MG63 (cell line): ENCODE measurements at regions not wholly inside any gene's neighbourhood (a gene's known extent, or its start where the extent isn't known, plus 50 kb on each side); places are given as distances from the start of the nearest gene placed in this dataset.
A peak's percentile ranks its signal among the peaks of the same experiment; 100 is the strongest.

Source experiments
- DNase-seq: peaks from one replicate; pipeline ENCODE4 v3.0.0-alpha.2; 2020
- H3K27me3 ChIP-seq: fragments of 250-450 bp; sonication (Bioruptor Pico); 2 replicates; pipeline ENCODE4 v1.5.1; 2020; ENCODE audit warnings: mild to moderate bottlenecking, moderate library complexity
- H3K36me3 ChIP-seq: fragments of 250-450 bp; sonication (Bioruptor Pico); 2 replicates; pipeline ENCODE4 v1.5.1; 2020; ENCODE audit warnings: mild to moderate bottlenecking, moderate library complexity
- H3K4me3 ChIP-seq: fragments of 250-450 bp; sonication (Bioruptor Pico); 2 replicates; pipeline ENCODE4 v1.5.1; 2020; ENCODE audit warnings: mild to moderate bottlenecking, moderate library complexity
- H3K9me3 ChIP-seq: fragments of 250-450 bp; sonication (Bioruptor Pico); 2 replicates; pipeline ENCODE4 v1.5.1; 2020; ENCODE audit warnings: mild to moderate bottlenecking, moderate library complexity

DNA sequence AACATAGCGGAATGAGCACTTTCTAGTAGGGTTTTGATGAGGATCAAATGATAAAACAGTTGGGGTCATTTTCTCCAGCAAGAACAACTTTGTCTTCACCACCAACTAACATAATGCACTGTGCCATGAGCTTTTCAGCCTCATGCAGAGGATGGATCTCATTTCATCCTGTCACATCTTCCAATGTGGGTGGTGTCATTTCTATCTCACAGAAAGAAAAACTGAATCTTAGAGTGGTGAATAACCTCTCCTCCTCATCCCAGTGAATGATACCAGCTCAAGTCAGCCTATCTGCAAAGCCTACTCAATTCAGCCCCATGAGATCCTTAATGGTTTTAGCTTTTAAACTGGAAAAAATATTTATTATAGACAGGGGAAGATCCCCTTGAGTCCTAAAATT lies 1147.2 kb downstream of the VRK1 start:
- H3K27me3 ChIP-seq = no peaks in the 10 kb centered on the region
- DNase-seq = no peak
- no peaks in the 10 kb centered on the region for H3K9me3 ChIP-seq
- H3K4me3 ChIP-seq = no peak overlapping the region
- no peaks in the 10 kb centered on the region for H3K36me3 ChIP-seq

DNA sequence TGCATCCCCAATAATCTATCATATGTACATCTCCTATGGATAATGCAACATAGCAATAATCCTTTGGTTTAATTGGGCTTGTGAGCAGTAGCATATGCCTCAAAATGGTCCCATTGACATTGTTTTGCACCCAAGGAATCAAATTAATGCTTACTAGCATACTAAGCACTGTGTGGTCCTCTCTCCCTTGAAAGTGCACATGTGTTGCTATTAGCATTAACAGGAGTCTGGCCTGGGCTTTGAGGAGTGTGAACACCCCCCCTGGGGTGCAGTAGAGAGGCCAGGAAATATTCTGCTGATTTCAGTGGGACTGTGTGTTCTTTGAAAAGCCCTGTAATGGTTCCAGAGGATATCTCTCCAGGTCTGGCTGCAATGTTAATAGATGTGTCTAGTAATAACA lies 1148.4 kb downstream of the VRK1 start:
- Histone ChIP-seq H3K27me3 (no peaks in the 10 kb centered on the region), H3K4me3 (no peak overlapping the region), H3K36me3 (no peaks in the 10 kb centered on the region), H3K9me3 (no peaks in the 10 kb centered on the region)
- DNase-seq = no peak

- H3K9me3 ChIP-seq = no peaks in the 10 kb centered on the region
- H3K4me3 ChIP-seq = no peak overlapping the region
- H3K27me3 ChIP-seq = no peaks in the 10 kb centered on the region
- H3K36me3 ChIP-seq = no peaks in the 10 kb centered on the region
- no peak for DNase-seq
These were observed 1149.1 kb downstream of the VRK1 start for GRCh38 chr14:97946240-97946639.

DNA sequence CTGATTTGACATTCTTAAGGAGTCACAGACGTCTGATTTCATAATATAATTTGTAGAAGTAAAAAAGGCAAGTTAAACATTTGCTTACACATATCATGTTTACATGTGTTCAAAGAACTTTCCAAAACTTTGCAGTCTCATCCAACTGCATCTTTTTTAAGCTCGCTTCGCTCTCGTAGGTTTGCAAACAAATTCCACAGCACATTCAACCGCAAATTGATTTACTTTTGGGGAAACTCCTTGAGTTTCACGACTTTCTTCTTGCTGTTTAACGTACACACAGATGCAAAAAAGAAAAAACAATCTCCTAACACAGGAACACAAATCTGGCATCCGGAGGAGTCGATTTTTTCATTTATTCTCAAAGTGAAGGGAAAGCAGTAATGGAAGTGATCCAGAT lies 1149.5 kb downstream of the VRK1 start:
- no peaks in the 10 kb centered on the region for H3K27me3 ChIP-seq
- no peak for DNase-seq
- no peaks in the 10 kb centered on the region for H3K9me3 ChIP-seq
- no peak overlapping the region for H3K4me3 ChIP-seq
- no peaks in the 10 kb centered on the region for H3K36me3 ChIP-seq

- H3K9me3 ChIP-seq = no peaks in the 10 kb centered on the region
- no peaks in the 10 kb centered on the region for H3K27me3 ChIP-seq
- no peak for DNase-seq
- H3K4me3 ChIP-seq = no peak overlapping the region
- no peaks in the 10 kb centered on the region for H3K36me3 ChIP-seq
These were observed 1151.7 kb downstream of the VRK1 start for GRCh38 chr14:97948841-97949240.

DNA sequence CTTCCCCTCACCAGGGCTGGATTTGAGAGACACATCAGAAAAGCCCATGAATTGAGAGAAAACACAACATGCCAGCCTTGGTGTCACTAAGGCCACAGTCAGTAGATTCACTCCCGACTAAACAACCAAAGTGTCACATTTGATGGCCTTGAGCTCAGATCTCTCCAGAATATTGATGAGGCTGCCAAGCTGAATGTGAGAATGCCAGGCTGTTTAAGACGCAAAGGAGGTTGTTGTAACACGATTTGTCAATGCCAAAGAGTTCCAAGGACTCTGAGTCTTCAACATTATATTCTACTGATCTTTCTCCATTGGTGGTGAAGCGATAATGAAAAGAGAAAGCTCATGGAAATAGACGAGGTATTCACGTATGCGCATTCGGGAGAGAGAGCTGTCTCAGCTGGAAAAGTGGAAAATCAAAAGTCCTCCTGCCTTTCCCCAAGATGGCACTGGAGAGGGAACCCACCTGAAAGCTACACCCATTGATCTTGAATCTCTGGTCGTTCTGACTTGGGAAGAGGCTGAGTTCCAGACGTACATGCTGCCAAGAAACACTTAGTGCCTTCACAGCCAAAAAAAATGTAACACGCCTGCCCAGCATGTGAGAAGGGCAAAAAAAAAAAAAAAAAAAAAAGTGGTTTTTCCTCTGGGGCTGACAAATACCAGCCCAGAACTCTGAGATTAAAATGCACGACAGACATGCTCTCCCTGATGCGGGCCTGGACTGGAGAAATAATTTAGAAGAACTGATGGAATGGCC lies 1159.6 kb downstream of the VRK1 start:
- Histone ChIP-seq H3K36me3 (no peaks in the 10 kb centered on the region), H3K9me3 (no peaks in the 10 kb centered on the region), H3K27me3 (no peaks in the 10 kb centered on the region), H3K4me3 (no peak overlapping the region)
- DNase-seq = no peak

DNA sequence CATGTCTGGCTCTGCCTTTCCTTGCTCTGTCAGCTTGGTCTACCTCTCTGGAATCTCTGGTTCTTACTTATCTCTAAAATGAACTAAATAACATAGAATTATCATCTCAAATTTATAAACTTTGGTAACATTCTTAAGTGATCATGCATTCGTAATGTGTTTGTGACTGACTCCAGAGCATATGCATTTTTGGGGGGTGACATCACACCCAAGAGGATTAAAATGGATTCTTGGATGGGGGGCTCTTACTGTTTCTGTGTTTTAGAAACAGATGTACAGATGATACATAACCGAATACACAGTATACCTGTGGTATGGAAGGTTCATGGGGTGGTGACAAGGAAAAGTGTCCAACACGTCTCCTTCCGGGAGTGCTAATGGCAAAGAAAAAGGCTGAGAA lies 1162.1 kb downstream of the VRK1 start:
- Histone ChIP-seq H3K9me3 (no peaks in the 10 kb centered on the region), H3K27me3 (no peaks in the 10 kb centered on the region), H3K36me3 (no peaks in the 10 kb centered on the region), H3K4me3 (no peak overlapping the region)
- no peak for DNase-seq

GRCh38 chr14:97960436-97960835 lies 1163.3 kb downstream of the VRK1 start:
- no peak for DNase-seq
- Histone ChIP-seq H3K4me3 (no peak overlapping the region), H3K27me3 (no peaks in the 10 kb centered on the region), H3K36me3 (no peaks in the 10 kb centered on the region), H3K9me3 (no peaks in the 10 kb centered on the region)

- no peaks in the 10 kb centered on the region for H3K36me3 ChIP-seq
- no peak overlapping the region for H3K4me3 ChIP-seq
- H3K27me3 ChIP-seq = no peaks in the 10 kb centered on the region
- DNase-seq = no peak
- H3K9me3 ChIP-seq = no peaks in the 10 kb centered on the region
These were observed 1173.0 kb downstream of the VRK1 start for GRCh38 chr14:97970222-97970621.

GRCh38 chr14:97975216-97975615 lies 1178.0 kb downstream of the VRK1 start:
- no peak overlapping the region for H3K4me3 ChIP-seq
- H3K9me3 ChIP-seq = no peaks in the 10 kb centered on the region

DNA sequence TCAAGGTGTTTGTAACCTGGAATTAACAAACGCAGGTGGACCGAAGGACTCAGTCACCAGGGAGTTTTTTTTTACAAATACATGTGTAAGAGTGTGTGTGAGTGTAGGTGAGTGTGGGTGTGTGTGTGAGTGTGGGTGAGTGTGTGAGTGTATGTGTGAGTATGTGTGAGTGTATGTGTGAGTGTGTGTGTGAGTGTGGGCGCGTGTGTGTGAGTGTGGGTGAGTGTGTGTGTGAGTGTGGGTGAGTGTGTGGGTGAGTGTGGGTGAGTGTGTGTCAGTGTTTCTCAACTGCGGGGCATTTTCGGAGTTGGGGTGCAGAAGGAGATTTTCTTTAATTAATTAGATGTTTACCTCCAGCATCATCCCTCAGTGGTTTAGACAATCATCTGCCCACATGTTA lies 1178.8 kb downstream of the VRK1 start:
- Histone ChIP-seq H3K27me3 (no peaks in the 10 kb centered on the region), H3K36me3 (no peaks in the 10 kb centered on the region), H3K9me3 (no peaks in the 10 kb centered on the region), H3K4me3 (no peak overlapping the region)
- no peak for DNase-seq

More at GRCh38 chr14:97975216-97975615, 1178.0 kb downstream of the VRK1 start:
- H3K27me3 ChIP-seq = no peaks in the 10 kb centered on the region
- no peak for DNase-seq
- no peaks in the 10 kb centered on the region for H3K36me3 ChIP-seq

- peak; percentile 9 for DNase-seq
- Histone ChIP-seq H3K9me3 (no peaks in the 10 kb centered on the region), H3K27me3 (no peaks in the 10 kb centered on the region), H3K36me3 (no peaks in the 10 kb centered on the region), H3K4me3 (no peak overlapping the region)
These were observed 1179.7 kb downstream of the VRK1 start for GRCh38 chr14:97976861-97977260.

DNA sequence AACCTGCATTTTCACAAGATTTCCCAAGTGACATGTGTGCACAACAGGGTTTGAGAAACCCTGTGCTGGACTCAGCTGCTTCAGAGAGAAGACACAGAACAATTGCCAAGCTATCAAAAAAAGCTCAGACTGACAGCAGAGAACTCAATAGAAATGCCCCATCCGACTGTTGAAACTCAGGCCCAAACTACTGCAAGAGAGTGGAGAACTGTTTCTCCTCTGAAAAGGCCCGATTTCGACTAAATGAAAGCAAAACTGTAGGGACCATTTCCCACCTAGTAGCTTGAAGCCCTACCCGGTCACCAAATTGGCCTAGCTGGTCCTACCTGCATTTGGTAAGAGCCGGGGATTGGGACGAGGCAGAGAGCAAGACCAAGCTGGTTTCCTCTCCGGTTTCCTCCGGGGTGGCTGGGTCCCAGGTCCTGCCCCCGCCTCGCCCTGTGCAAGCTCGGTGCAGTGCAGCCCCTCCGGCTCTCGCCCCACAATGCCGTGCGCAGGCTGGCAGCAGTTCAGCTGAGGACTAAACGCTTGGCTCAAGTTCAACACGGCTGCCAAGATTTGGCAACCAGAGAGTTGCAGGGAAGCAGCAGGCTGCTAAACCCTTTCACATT lies 1180.6 kb downstream of the VRK1 start:
- Histone ChIP-seq H3K27me3 (no peaks in the 10 kb centered on the region), H3K36me3 (no peaks in the 10 kb centered on the region), H3K4me3 (peak overlapping the region; percentile 19), H3K9me3 (no peaks in the 10 kb centered on the region)
- DNase-seq = peak; percentile 64

GRCh38 chr14:97978341-97978740 lies 1181.2 kb downstream of the VRK1 start:
- Histone ChIP-seq H3K36me3 (no peaks in the 10 kb centered on the region), H3K27me3 (no peaks in the 10 kb centered on the region), H3K4me3 (no peak overlapping the region; the same call in 1 of the 2 replicates), H3K9me3 (no peaks in the 10 kb centered on the region)
- peak; percentile 84 for DNase-seq

GRCh38 chr14:97993508-97994019 lies 1196.4 kb downstream of the VRK1 start:
- Histone ChIP-seq H3K4me3 (no peak overlapping the region), H3K27me3 (no peaks in the 10 kb centered on the region), H3K36me3 (no peaks in the 10 kb centered on the region), H3K9me3 (no peaks in the 10 kb centered on the region)
- DNase-seq = no peak

GRCh38 chr14:97994020-97994531 lies 1196.9 kb downstream of the VRK1 start:
- Histone ChIP-seq H3K27me3 (no peaks in the 10 kb centered on the region), H3K9me3 (no peaks in the 10 kb centered on the region), H3K4me3 (no peak overlapping the region), H3K36me3 (no peaks in the 10 kb centered on the region)
- DNase-seq = no peak

GRCh38 chr14:97995038-97995437 lies 1197.9 kb downstream of the VRK1 start:
- no peak for DNase-seq
- H3K36me3 ChIP-seq = no peaks in the 10 kb centered on the region
- H3K9me3 ChIP-seq = no peaks in the 10 kb centered on the region
- H3K27me3 ChIP-seq = no peaks in the 10 kb centered on the region
- H3K4me3 ChIP-seq = no peak overlapping the region

- Histone ChIP-seq H3K9me3 (no peaks in the 10 kb centered on the region), H3K36me3 (no peaks in the 10 kb centered on the region), H3K4me3 (no peak overlapping the region), H3K27me3 (no peaks in the 10 kb centered on the region)
- DNase-seq = no peak
These were observed 1198.3 kb downstream of the VRK1 start for GRCh38 chr14:97995531-97995930.
